BLaER1 treated with 17β-estradiol and CSF1 and Interleukin-3, amounts not matched to agents 10 nM and 100 nM (cell line): ENCODE measurements at regions not wholly inside any gene's neighbourhood (a gene's known extent, or its start where the extent isn't known, plus 50 kb on each side); places are given as distances from the start of the nearest gene placed in this dataset.
"Not testable (repeated sequence)": the region's sequence is repeated elsewhere in the genome, so short reads cannot be mapped to it uniquely, and the experiment has no call there.

Source experiments
- H3K27ac ChIP-seq, 11 experiments: shearing (Covaris generic); formaldehyde crosslinking; 2 replicates each; pipeline ENCODE4 v1.8.1; 2022
- H3K27me3 ChIP-seq, 11 experiments: shearing (Covaris generic); formaldehyde crosslinking; 2 replicates each; pipeline ENCODE4 v1.8.1; 2022
- H3K36me3 ChIP-seq, 11 experiments: shearing (Covaris generic); formaldehyde crosslinking; 2 replicates each; pipeline ENCODE4 v1.8.1; 2022
- H3K4me1 ChIP-seq, 10 experiments: shearing (Covaris generic); formaldehyde crosslinking; 2 replicates each; pipeline ENCODE4 v1.8.1; 2022
- H3K4me2 ChIP-seq, 11 experiments: shearing (Covaris generic); formaldehyde crosslinking; 2 replicates each; pipeline ENCODE4 v1.8.1; 2022
- H3K4me3 ChIP-seq, 10 experiments: shearing (Covaris generic); formaldehyde crosslinking; 2 replicates each; pipeline ENCODE4 v1.8.1; 2022
- H3K9ac ChIP-seq, 11 experiments: shearing (Covaris generic); formaldehyde crosslinking; 2 replicates each; pipeline ENCODE4 v1.8.1; 2022
- H3K9me3 ChIP-seq, 11 experiments: shearing (Covaris generic); formaldehyde crosslinking; replicated peaks in 1 of 11; 2 replicates each; pipeline ENCODE4 v1.8.1; 2022
- H4K20me1 ChIP-seq, 11 experiments: shearing (Covaris generic); formaldehyde crosslinking; 2 replicates each; pipeline ENCODE4 v1.8.1; 2022
- Cebpa-rat ChIP-seq, 11 experiments: shearing (Covaris generic); IDR thresholded peaks; 2 replicates each; pipeline ENCODE4 v1.8.1; 2022

GRCh38 chr7:115306586-115306985 is 384.7 kb downstream of the MDFIC start:
- no peak for TF ChIP-seq Cebpa-rat (IDR thresholded peaks at IDR 0.05)
- Histone ChIP-seq H3K4me2 (no peak overlapping the region), H3K9me3 (no peaks in the 10 kb centered on the region), H4K20me1 (no peaks in the 10 kb centered on the region; a peak in 1 of 22 replicates), H3K4me3 (no peak overlapping the region), H3K27ac (no peak overlapping the region), H3K36me3 (no peaks in the 10 kb centered on the region), H3K4me1 (no peaks in the 10 kb centered on the region), H3K27me3 (no peaks in the 10 kb centered on the region), H3K9ac (no peak overlapping the region)

DNA sequence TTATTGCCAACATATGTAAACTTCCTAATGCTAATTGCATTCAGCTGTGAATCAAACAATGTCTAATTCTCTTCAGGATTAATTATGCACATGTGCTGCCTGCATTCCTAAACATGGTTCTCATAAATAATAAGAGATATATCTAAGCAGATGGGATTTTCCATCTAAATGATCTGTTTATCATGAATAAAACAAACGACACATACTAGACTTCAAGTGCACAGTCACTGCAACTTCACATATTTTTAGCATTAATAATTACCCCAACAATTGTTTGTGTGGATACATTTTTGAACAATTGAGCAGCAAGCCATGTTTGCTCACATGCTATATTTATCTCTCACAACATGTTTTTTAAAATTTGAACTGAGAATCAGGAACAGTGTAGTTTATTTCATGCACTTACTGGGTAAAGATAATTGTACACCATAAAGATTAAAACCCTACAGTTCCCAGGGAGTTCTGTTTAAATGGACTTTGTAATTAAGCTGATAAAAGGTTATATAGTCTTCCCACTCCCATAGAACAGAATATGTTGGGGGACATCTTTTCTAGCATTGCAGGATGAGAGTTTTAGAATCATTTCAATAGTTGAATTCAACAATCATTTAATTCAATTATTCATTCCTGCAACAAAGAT is 378.5 kb downstream of the MDFIC start:
- Histone ChIP-seq H3K27me3 (no peaks in the 10 kb centered on the region), H3K9ac (no peak overlapping the region), H4K20me1 (no peaks in the 10 kb centered on the region; a peak in 1 of 22 replicates), H3K4me2 (no peak overlapping the region), H3K4me3 (no peak overlapping the region), H3K27ac (no peak overlapping the region), H3K9me3 (no peaks in the 10 kb centered on the region; a peak in 1 of 22 replicates), H3K4me1 (no peaks in the 10 kb centered on the region), H3K36me3 (no peaks in the 10 kb centered on the region)
- TF ChIP-seq Cebpa-rat (IDR thresholded peaks at IDR 0.05), result no peak

GRCh38 chr7:115299397-115300037 is 377.6 kb downstream of the MDFIC start:
- Histone ChIP-seq H3K4me2 (no peak overlapping the region), H3K27me3 (no peaks in the 10 kb centered on the region), H3K27ac (no peak overlapping the region), H3K9me3 (no peaks in the 10 kb centered on the region; a peak in 1 of 22 replicates), H4K20me1 (no peaks in the 10 kb centered on the region; a peak in 1 of 22 replicates), H3K36me3 (no peaks in the 10 kb centered on the region), H3K9ac (no peak overlapping the region), H3K4me1 (no peaks in the 10 kb centered on the region), H3K4me3 (no peak overlapping the region)
- no peak for TF ChIP-seq Cebpa-rat (IDR thresholded peaks at IDR 0.05)

GRCh38 chr7:115297656-115298055 is 375.8 kb downstream of the MDFIC start:
- Histone ChIP-seq H3K4me3 (no peak overlapping the region), H3K36me3 (no peaks in the 10 kb centered on the region), H4K20me1 (no peaks in the 10 kb centered on the region), H3K27me3 (no peaks in the 10 kb centered on the region), H3K4me1 (no peaks in the 10 kb centered on the region), H3K9me3 (no peaks in the 10 kb centered on the region; a peak in 1 of 22 replicates), H3K27ac (no peak overlapping the region), H3K4me2 (no peak overlapping the region), H3K9ac (no peak overlapping the region)
- TF ChIP-seq Cebpa-rat (IDR thresholded peaks at IDR 0.05), result no peak

DNA sequence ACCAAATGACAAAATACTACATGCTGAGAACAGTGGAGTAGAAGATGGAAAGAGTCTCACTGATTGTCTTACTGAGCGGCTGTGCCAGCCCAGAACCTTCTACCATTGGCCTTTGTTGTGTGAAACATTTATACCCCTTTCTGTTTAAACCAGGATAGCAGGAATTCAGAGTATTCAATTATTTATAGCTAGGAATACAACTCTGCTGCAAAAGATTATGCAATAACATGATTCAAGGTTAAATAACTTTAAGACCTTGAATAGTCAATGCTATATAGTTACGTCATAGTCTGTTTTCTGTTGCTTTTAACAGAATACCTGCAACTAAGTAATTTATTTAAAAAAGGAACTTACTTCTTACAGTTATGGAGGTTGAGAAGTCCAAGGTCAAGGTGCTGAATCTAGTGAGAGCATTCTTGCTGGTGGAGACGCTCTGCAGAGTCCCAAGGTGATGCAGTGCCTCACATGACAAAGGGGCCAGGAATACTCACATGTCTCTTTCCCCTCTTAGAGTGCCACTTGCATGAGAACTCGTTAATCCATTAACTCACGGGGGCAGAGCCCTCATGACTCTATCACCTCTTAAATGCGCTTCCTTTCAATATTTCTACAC is 371.8 kb downstream of the MDFIC start:
- Histone ChIP-seq H3K9me3 (no peaks in the 10 kb centered on the region; a peak in 1 of 22 replicates), H4K20me1 (no peaks in the 10 kb centered on the region), H3K9ac (no peak overlapping the region), H3K27ac (no peak overlapping the region), H3K4me3 (no peak overlapping the region), H3K36me3 (no peaks in the 10 kb centered on the region), H3K4me1 (no peaks in the 10 kb centered on the region), H3K27me3 (no peaks in the 10 kb centered on the region), H3K4me2 (no peak overlapping the region)
- no peak; a peak in 1 of 22 replicates for TF ChIP-seq Cebpa-rat (IDR thresholded peaks at IDR 0.05)

DNA sequence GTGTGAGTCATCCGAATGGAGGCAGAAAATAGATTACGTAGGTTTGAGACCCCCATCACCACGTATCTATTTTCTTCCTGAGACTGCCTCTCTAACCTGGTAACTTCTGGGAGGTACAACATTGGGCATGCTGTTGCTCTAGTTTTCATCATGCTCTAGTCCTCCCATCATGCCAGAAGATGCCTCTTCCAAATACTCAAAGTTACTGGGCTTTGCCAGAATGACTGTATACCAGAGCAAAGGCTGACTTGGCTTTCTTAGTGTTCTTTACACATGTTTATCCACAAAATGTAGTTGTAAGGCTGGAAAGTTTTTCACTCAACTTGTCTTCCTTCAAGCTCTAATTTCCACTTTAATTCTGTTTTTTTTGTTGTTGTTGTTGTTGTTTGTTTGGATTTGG is 370.5 kb downstream of the MDFIC start:
- H3K9me3 ChIP-seq, result no peaks in the 10 kb centered on the region; a peak in 1 of 22 replicates

DNA sequence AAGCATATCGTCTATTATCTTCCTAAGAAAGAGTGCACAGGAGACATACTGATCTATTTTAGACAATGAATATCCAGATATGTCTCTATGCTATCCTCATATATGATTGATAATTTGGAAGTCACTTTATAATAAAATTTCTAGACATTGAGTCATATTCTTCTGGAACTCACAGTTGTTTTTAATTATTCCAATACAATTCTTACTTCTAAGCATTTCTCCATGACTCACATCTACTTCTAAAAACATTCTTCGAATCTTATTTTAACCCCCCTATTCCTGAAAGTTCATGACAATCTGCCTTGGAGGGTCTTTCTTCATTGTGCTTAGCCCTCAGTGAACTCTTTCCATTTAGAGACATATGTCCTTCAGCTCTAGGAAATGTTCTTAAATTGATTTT is 368.1 kb downstream of the MDFIC start:
- Histone ChIP-seq H3K9ac (no peak overlapping the region), H3K4me1 (no peaks in the 10 kb centered on the region), H3K4me3 (no peak overlapping the region), H3K27ac (no peak overlapping the region), H3K9me3 (no peaks in the 10 kb centered on the region), H3K4me2 (no peak overlapping the region), H3K27me3 (no peaks in the 10 kb centered on the region), H3K36me3 (no peaks in the 10 kb centered on the region), H4K20me1 (no peaks in the 10 kb centered on the region)
- TF ChIP-seq Cebpa-rat (IDR thresholded peaks at IDR 0.05), result no peak

More for the DNA sequence above, 370.5 kb downstream of the MDFIC start:
- H4K20me1 ChIP-seq, result no peaks in the 10 kb centered on the region
- H3K9ac ChIP-seq, result no peak overlapping the region
- no peaks in the 10 kb centered on the region for H3K36me3 ChIP-seq
- no peak overlapping the region for H3K27ac ChIP-seq
- H3K4me1 ChIP-seq, result no peaks in the 10 kb centered on the region
- no peak overlapping the region for H3K4me3 ChIP-seq
- no peak overlapping the region for H3K4me2 ChIP-seq
- no peaks in the 10 kb centered on the region for H3K27me3 ChIP-seq
- no peak for TF ChIP-seq Cebpa-rat (IDR thresholded peaks at IDR 0.05)

DNA sequence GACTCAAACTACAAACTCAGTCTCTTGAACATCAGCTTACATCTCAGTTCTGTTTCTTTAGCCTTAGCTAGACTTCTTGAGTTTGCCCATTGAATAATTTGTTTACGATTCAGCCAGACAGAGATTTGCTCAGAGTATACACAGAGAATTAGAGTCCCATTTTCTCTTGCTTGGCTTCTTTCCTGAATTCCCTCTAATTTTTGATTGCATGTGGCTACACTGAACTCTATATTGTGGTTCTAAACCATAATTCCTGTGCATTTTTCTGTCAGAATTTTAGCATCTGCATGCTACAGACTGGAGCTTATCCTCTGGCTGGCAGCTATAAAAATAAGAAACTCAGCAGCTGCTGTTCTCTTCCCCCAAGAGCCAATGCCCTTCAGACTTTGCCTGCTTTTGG is 354.9 kb downstream of the MDFIC start:
- H3K4me3 ChIP-seq, result no peak overlapping the region
- no peak overlapping the region for H3K9ac ChIP-seq
- no peak overlapping the region for H3K4me2 ChIP-seq
- no peaks in the 10 kb centered on the region for H3K36me3 ChIP-seq
- H4K20me1 ChIP-seq, result no peaks in the 10 kb centered on the region
- H3K9me3 ChIP-seq, result peaks cover 0 to 8% (median 3%) of the 10 kb centered on the region in 11 experiments; a peak in 2 of 22 replicates
- H3K4me1 ChIP-seq, result peaks cover 0 to 7% (median 0%) of the 10 kb centered on the region in 10 experiments; a peak in 1 of 20 replicates
- H3K27ac ChIP-seq, result no peak overlapping the region
- H3K27me3 ChIP-seq, result no peaks in the 10 kb centered on the region
- TF ChIP-seq Cebpa-rat (IDR thresholded peaks at IDR 0.05), result no peak

GRCh38 chr7:115273855-115274254 is 352.0 kb downstream of the MDFIC start:
- not testable (repeated sequence) for H4K20me1 ChIP-seq, H3K4me1 ChIP-seq, H3K4me3 ChIP-seq, H3K27ac ChIP-seq, H3K36me3 ChIP-seq, H3K27me3 ChIP-seq, H3K4me2 ChIP-seq, H3K9me3 ChIP-seq, H3K9ac ChIP-seq
